ENCODE measurements at regions not wholly inside any gene's neighbourhood (a gene's known extent, or its start where the extent isn't known, plus 50 kb on each side); places are given as distances from the start of the nearest gene placed in this dataset.

GRCh38 chr6:137780447-137781034 is 86.5 kb upstream of the TNFAIP3 start:
- TF ChIP-seq POLR2A (IDR thresholded peaks at IDR 0.05) (no peak), CTCF (IDR thresholded peaks at IDR 0.05) (no peak)

Measured in upper lobe of left lung (tissue), 4 donors.